ENCODE measurements at regions not wholly inside any gene's neighbourhood (a gene's known extent, or its start where the extent isn't known, plus 50 kb on each side); places are given as distances from the start of the nearest gene placed in this dataset.
A peak's percentile ranks its signal among the peaks of the same experiment; 100 is the strongest.

- DNase-seq (ENCODE audit: low spot score): no peak
Measured at GRCh38 chr16:85291302-85292148, 179.3 kb upstream of the CIBAR2 start.

GRCh38 chr16:85293458-85293857, 181.2 kb upstream of the CIBAR2 start:
- no peak for DNase-seq (ENCODE audit: low spot score)

GRCh38 chr16:85293904-85294642, 181.8 kb upstream of the CIBAR2 start:
- DNase-seq (ENCODE audit: low spot score): no peak

DNA sequence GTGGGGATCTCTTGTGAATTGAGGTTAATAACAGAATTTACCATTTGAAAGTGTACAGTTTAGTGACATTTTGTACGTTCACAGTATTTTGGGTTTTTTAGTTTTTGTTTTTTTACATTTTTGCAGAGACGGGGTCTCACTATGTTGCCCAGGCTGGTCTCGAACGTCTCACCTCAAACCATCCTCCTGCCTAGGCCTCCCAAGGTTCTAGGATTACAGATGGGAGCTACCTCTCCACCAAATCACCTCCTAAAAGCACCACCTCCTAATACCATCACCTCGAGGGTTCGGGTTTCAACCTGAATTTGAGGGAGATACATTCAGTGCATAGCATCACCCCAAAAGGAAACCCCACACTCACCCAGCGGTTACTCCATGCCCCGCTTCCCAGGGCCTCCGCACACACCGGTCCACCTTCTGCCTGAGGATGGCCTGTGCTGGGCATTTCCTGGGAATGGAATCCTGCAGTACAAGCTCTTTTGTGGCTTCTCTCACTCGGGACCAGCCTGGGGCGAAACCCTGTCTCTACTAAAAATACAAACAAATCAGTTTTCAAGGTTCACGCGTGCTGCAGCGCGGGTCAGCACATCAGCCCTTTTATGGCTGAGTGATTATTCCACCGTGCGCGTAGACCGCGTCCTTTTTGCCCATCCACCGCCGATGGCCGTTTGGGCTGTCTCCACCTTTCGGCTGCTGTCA, 182.7 kb upstream of the CIBAR2 start:
- DNase-seq (ENCODE audit: low spot score): no peak

DNA sequence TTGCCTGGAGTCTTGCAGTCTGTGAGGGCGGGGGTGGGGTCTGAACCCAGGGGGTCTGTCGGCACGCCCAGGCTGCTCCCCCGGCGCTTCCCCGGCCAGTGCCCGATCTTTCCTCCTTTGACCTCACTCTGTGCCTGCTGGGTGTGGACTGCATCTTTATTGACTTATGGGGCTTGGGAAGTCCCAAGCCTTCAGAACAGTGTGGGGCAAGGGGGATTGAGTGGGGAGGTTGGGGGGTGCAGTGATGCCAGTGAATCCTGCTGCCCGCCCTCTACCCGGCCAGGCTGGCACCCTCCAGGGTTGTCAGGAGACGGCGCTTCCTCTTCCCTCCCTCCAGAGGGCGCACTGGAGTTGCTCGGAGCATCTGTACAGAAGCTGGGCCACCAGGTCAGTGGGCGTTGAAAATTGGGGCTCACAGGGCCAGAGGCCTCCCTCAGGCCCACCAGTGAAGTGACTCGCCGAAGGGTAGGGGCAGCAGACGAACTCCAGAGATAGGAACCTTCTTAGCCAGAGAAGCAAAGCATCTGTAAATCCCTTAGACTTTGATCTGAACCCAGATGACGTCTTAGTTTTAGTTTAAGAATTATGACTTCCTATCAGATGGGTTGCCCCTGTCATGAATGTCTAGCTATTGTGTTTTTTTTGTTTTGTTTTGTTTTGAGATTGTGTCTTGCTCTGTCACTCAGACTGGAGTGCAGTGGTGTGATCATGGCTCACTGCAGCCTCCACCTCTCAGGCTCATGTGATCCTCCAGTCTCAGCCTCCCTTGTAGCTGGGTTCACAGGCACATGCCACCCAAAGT, 184.8 kb upstream of the CIBAR2 start:
- peak; percentile 54 for DNase-seq (ENCODE audit: low spot score)

GRCh38 chr16:85297881-85298280, 185.6 kb upstream of the CIBAR2 start:
- no peak for DNase-seq (ENCODE audit: low spot score)

DNA sequence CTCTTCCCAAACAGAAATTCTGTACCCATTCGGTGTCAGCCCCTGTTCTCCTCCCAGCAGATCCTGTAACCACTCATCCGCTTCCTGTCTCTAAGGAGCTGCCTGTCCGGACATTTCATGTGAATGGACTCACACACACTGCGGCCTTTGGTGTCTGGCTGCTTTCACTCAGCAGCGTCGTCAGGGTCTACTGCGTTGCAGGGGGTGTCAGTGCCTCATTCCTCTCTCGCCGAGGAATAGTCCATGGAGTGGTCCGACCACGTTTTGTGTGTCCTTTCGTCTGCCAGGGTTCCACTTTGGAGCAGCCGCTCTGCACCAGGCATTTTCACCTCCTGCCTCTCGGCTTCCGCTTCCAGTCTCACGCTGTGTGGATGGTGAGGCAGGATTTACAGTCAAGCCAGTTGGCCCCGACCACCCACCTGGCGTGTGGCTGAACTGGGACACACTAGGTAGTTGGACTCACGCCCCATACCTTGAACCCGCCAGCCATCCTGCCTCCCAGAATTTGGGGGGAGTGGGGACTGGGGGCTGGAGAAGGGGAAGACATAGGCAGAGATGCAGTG, 188.2 kb upstream of the CIBAR2 start:
- DNase-seq (ENCODE audit: low spot score): no peak

GRCh38 chr16:85301231-85301630, 189.0 kb upstream of the CIBAR2 start:
- DNase-seq (ENCODE audit: low spot score): no peak

- DNase-seq (ENCODE audit: low spot score): peak; percentile 92
Measured at GRCh38 chr16:85302018-85302847, 190.0 kb upstream of the CIBAR2 start.

- no peak for DNase-seq (ENCODE audit: low spot score)
Measured at GRCh38 chr16:85302848-85303353, 190.6 kb upstream of the CIBAR2 start.

GRCh38 chr16:85303354-85303883, 191.1 kb upstream of the CIBAR2 start:
- no peak for DNase-seq (ENCODE audit: low spot score)

DNA sequence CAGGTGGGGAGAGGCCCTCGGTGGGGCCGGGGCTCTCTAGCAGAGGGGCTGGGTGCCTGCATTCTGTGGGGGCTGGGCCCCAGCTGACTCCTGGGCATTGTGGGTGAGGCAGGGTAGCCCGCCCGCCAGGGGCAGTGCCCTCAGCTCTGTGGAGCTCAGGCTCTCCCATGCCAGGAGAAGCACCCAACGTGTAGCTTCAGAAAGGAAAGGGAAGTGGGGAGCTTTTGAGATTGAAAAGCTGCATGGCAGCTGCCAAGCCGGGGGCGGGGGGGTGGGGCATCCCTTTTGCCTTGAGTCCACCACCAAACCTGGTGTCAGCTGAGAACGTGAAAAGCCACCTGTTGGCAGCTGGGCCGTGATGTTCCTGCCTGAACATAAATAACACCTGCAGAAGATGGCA, 192.1 kb upstream of the CIBAR2 start:
- DNase-seq (ENCODE audit: low spot score): no peak

DNA sequence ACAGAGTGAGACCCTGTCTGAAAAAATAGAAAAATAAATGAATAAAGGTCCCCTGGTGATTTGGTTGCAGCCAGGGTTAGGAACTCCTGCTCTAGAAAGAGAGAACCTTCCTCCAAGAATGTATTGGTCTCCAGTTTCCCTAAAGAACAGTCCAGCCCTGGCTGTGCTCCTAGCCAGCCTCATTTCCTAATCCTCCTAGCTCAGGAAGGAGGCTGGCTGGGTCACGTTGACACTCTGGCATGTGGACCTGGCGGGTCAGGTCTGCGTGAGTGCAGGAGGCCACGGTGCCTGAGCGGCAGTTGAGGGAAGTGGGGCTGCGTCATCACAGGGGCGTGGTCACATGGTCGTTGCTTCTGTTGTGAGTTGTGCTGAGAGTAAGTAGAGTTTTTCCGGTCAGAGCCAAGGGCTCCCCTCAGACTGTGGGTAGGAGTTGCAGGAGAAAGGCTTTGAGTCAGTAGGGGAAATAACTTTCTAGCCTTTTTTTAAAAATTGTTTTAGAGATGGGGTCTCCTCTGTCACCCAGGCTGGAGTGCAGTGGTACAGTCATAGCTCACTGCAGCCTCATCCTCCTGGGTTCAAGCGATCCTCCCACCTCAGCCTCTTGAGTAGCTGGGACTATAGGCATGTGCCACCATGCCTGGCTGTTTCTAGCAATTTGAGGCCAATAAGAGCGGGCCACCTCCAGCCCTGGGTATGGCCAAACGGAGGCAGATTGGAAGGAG, 194.0 kb upstream of the CIBAR2 start:
- DNase-seq (ENCODE audit: low spot score): peak; percentile 76

GRCh38 chr16:85306793-85307551, 194.7 kb upstream of the CIBAR2 start:
- DNase-seq (ENCODE audit: low spot score): no peak

GRCh38 chr16:85307552-85308364, 195.5 kb upstream of the CIBAR2 start:
- DNase-seq (ENCODE audit: low spot score): no peak

GRCh38 chr16:85308611-85309540, 196.6 kb upstream of the CIBAR2 start:
- no peak for DNase-seq (ENCODE audit: low spot score)
